Smooth muscle cell (in vitro differentiated cells): ENCODE measurements at regions not wholly inside any gene's neighbourhood (a gene's known extent, or its start where the extent isn't known, plus 50 kb on each side); places are given as distances from the start of the nearest gene placed in this dataset.
A peak's percentile ranks its signal among the peaks of the same experiment; 100 is the strongest.
"Not testable (repeated sequence)": the region's sequence is repeated elsewhere in the genome, so short reads cannot be mapped to it uniquely, and the experiment has no call there.

Source experiments
- DNase-seq: peaks from one replicate; lab custom pipeline; 2025; ENCODE audit not compliant: unreplicated experiment; lab: John Stamatoyannopoulos, UW
- H2AFZ ChIP-seq: fragments of 200-600 bp; sonication (generic); 2 replicates; pipeline ENCODE4 v1.6.0; 2016; ENCODE audit warnings: antibody characterized with exemption, low read depth, mild to moderate bottlenecking
- H3F3A ChIP-seq: fragments of 200-600 bp; sonication (generic); 2 replicates; pipeline ENCODE4 v1.6.0; 2017; ENCODE audit warnings: antibody characterized with exemption, low read depth
- H3K27ac ChIP-seq: fragments of 200-600 bp; sonication (generic); 2 replicates; pipeline ENCODE4 v1.5.1; 2016; ENCODE audit warnings: low read depth, mild to moderate bottlenecking
- H3K27me3 ChIP-seq: fragments of 200-600 bp; sonication (generic); 2 replicates; pipeline ENCODE4 v1.6.1; 2016; ENCODE audit warnings: low read depth, mild to moderate bottlenecking
- H3K36me3 ChIP-seq: fragments of 200-600 bp; sonication (generic); 2 replicates; pipeline ENCODE4 v1.5.1; 2016; ENCODE audit warnings: low read depth
- H3K4me1 ChIP-seq: fragments of 200-600 bp; sonication (generic); 2 replicates; pipeline ENCODE4 v1.5.1; 2016; ENCODE audit warnings: low read depth
- H3K4me2 ChIP-seq: fragments of 200-600 bp; sonication (generic); 2 replicates; pipeline ENCODE4 v1.6.0; 2016; ENCODE audit warnings: mild to moderate bottlenecking
- H3K4me3 ChIP-seq: fragments of 200-600 bp; sonication (generic); 2 replicates; pipeline ENCODE4 v1.5.1; 2016; ENCODE audit warnings: mild to moderate bottlenecking
- H3K79me2 ChIP-seq: fragments of 200-600 bp; sonication (generic); 2 replicates; pipeline ENCODE4 v1.6.0; 2016; ENCODE audit warnings: low read depth, mild to moderate bottlenecking
- H3K9ac ChIP-seq: fragments of 200-600 bp; sonication (generic); 2 replicates; pipeline ENCODE4 v1.6.0; 2016; ENCODE audit warnings: low read depth
- H3K9me3 ChIP-seq: fragments of 200-600 bp; sonication (generic); replicated peaks from 2 replicates; pipeline ENCODE4 v1.5.1; 2016; ENCODE audit warnings: low read depth
- H4K20me1 ChIP-seq: fragments of 200-600 bp; sonication (generic); 2 replicates; pipeline ENCODE4 v1.6.0; 2016; ENCODE audit warnings: low read depth
- WGBS: methylation state at CpG from one replicate; pipeline ENCODE4 v1.1.7; 2016; ENCODE audit warnings: low lambda C conversion rate; 5-methylcytosine and 5-hydroxymethylcytosine counted together
- TF ChIP-seq, protein P1 (sequence below): fragments of 200-600 bp; sonication (generic); IDR thresholded peaks from 2 replicates; pipeline ENCODE4 v1.5.1; 2017; ENCODE audit warnings: borderline replicate concordance, mild to moderate bottlenecking, antibody characterized with exemption; ENCODE audit not compliant: insufficient read depth, poor library complexity, severe bottlenecking

DNA sequence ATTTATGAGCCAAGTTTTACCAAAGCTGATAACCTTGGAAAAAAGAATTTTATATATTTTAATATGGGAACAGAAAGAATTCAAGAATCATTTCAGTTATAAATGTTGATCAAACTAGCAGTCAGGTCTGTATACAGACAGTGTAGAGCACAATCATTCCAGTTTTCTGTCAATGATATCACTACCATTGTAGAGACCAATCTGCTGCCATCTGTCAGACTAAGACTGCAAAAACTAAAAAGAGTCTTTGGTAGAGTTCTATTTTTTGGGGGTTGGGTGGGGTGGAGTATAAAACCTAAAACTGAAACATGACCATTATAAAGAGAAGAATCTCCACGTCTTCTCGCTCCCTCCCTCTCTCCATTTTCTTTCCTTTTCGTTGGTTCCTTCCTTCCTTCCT is 204.7 kb upstream of the UBE2E3 start:
- no peak for DNase-seq
- TF ChIP-seq, protein P1, sequence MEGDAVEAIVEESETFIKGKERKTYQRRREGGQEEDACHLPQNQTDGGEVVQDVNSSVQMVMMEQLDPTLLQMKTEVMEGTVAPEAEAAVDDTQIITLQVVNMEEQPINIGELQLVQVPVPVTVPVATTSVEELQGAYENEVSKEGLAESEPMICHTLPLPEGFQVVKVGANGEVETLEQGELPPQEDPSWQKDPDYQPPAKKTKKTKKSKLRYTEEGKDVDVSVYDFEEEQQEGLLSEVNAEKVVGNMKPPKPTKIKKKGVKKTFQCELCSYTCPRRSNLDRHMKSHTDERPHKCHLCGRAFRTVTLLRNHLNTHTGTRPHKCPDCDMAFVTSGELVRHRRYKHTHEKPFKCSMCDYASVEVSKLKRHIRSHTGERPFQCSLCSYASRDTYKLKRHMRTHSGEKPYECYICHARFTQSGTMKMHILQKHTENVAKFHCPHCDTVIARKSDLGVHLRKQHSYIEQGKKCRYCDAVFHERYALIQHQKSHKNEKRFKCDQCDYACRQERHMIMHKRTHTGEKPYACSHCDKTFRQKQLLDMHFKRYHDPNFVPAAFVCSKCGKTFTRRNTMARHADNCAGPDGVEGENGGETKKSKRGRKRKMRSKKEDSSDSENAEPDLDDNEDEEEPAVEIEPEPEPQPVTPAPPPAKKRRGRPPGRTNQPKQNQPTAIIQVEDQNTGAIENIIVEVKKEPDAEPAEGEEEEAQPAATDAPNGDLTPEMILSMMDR = no peak
- no peak overlapping the region for H3K27ac ChIP-seq
- no peaks in the 10 kb centered on the region for H4K20me1 ChIP-seq
- H3K4me2 ChIP-seq = no peak overlapping the region
- H3K9me3 ChIP-seq = no peaks in the 10 kb centered on the region
- no peaks in the 10 kb centered on the region for H3F3A ChIP-seq
- no peaks in the 10 kb centered on the region for H3K27me3 ChIP-seq
- H3K4me3 ChIP-seq = no peak overlapping the region
- H3K36me3 ChIP-seq = no peaks in the 10 kb centered on the region
- no peaks in the 10 kb centered on the region for H3K4me1 ChIP-seq
- no peak overlapping the region for H3K9ac ChIP-seq
- 92% methylated on average over 3 of the region's 3 CpGs for WGBS
- H3K79me2 ChIP-seq = no peaks in the 10 kb centered on the region
- no peak overlapping the region for H2AFZ ChIP-seq

DNA sequence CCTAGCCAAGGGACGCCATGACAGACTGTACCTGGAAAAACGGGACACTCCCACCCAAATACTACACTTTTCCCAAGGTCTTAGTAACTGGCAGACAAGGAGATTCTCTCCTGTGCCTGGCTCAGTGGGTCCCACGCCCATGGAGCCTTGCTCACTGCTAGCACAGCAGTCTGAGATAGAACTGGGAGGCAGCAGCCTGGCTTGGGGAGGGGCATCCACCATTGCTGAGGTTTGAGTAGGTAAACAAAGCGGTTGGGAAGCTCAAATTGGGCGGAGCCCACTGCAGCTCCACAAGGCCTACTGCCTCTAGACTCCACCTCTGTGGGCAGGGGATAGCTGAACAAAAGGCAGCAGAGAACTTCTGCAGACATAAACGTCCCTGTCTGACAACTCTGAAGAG is 215.1 kb upstream of the UBE2E3 start:
- not testable (repeated sequence) for DNase-seq, H3K4me2 ChIP-seq

DNA sequence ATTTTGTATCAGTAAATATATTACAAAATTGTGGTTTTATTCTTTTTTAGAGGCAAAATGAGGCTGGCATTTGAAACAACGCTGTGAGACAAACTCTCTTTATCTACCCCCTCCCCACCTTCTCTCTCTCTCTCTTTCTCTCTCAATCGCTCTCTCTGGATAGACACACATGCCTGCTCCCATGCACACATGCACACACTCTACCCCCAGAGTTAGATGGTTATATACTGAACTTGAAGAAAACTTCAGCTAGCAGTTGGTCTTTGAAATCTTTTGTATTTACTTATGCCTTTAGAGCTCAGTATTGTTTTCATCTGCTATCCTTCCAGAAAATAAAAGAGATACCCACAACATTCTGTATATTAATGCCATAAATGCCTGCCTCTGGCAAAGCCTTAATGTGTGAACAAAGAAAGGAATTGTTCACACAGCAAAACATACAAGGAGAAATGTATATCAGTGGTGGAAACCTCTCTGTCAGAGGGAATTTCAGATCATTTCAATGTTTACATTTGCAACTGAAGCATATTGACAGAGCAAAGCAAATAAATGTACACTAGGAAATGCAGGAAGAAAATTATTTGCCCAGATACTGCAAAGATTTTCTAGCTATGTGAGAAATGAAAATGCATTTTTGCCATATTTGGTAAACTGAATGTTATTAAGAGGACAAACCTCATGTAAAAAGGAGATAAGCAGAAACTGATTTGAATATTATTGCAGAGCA is 217.0 kb upstream of the UBE2E3 start:
- H3K4me3 ChIP-seq = no peak overlapping the region
- H4K20me1 ChIP-seq = no peaks in the 10 kb centered on the region
- no peaks in the 10 kb centered on the region for H3K27me3 ChIP-seq
- no peaks in the 10 kb centered on the region for H3K4me1 ChIP-seq
- no peak overlapping the region for H3K4me2 ChIP-seq
- no peaks in the 10 kb centered on the region for H3K9me3 ChIP-seq
- no peak overlapping the region for H3K27ac ChIP-seq
- no peak overlapping the region for H2AFZ ChIP-seq
- no peak for DNase-seq
- WGBS = 80% methylated on average over 2 of the region's 2 CpGs
- TF ChIP-seq, protein P1 = no peak
- H3F3A ChIP-seq = no peaks in the 10 kb centered on the region
- no peaks in the 10 kb centered on the region for H3K36me3 ChIP-seq
- H3K79me2 ChIP-seq = no peaks in the 10 kb centered on the region
- no peak overlapping the region for H3K9ac ChIP-seq

More for the DNA sequence above, 215.1 kb upstream of the UBE2E3 start:
- not testable (repeated sequence) for H3F3A ChIP-seq, H2AFZ ChIP-seq, H3K36me3 ChIP-seq, H3K79me2 ChIP-seq, H3K4me1 ChIP-seq, H3K4me3 ChIP-seq, H3K9ac ChIP-seq, H4K20me1 ChIP-seq, H3K9me3 ChIP-seq, H3K27ac ChIP-seq, H3K27me3 ChIP-seq
- 91% methylated on average over 6 of the region's 6 CpGs for WGBS

- WGBS = 31% methylated on average over 5 of the region's 5 CpGs
Measured at GRCh38 chr2:180761224-180761623, 219.2 kb upstream of the UBE2E3 start.

More at GRCh38 chr2:180761224-180761623, 219.2 kb upstream of the UBE2E3 start:
- Histone ChIP-seq H3K9ac (no peak overlapping the region), H3K4me3 (no peak overlapping the region), H3K79me2 (no peaks in the 10 kb centered on the region), H2AFZ (peak overlapping the region; percentile 47), H3K27ac (no peak overlapping the region), H3K9me3 (no peaks in the 10 kb centered on the region), H3F3A (no peaks in the 10 kb centered on the region), H3K4me1 (no peaks in the 10 kb centered on the region), H3K27me3 (no peaks in the 10 kb centered on the region), H4K20me1 (no peaks in the 10 kb centered on the region), H3K4me2 (peak overlapping the region; percentile 32), H3K36me3 (no peaks in the 10 kb centered on the region)
- TF ChIP-seq, protein P1 = no peak
- DNase-seq = no peak
